Parathyroid adenoma (tissue), 2 donors: ENCODE measurements at regions not wholly inside any gene's neighbourhood (a gene's known extent, or its start where the extent isn't known, plus 50 kb on each side); places are given as distances from the start of the nearest gene placed in this dataset.

ENCODE experiments used
- H2AFZ ChIP-seq: fragments of 300-600 bp; sonication (generic); one replicate; pipeline ENCODE4 v1.7.0; 2017; ENCODE audit warnings: antibody characterized with exemption, mild to moderate bottlenecking
- H3K27ac ChIP-seq: fragments of 300-600 bp; sonication (generic); one replicate; pipeline ENCODE4 v1.7.0; 2017
- H3K27me3 ChIP-seq: fragments of 300-600 bp; sonication (generic); one replicate; pipeline ENCODE4 v1.7.0; 2017; ENCODE audit warnings: low read length; ENCODE audit not compliant: control insufficient read depth, insufficient read depth
- H3K36me3 ChIP-seq: fragments of 300-600 bp; sonication (generic); one replicate; pipeline ENCODE4 v1.7.0; 2017; ENCODE audit warnings: low read length; ENCODE audit not compliant: control insufficient read depth, insufficient read depth
- H3K4me1 ChIP-seq: fragments of 300-600 bp; sonication (generic); one replicate; pipeline ENCODE4 v1.7.0; 2017; ENCODE audit warnings: control low read depth
- H3K4me2 ChIP-seq: fragments of 300-600 bp; sonication (generic); one replicate; pipeline ENCODE4 v1.7.0; 2017; ENCODE audit warnings: low read length
- H3K4me3 ChIP-seq: fragments of 300-600 bp; sonication (generic); one replicate; pipeline ENCODE4 v1.7.0; 2017; ENCODE audit warnings: low read depth, low read length
- H3K79me2 ChIP-seq: fragments of 300-600 bp; sonication (generic); one replicate; pipeline ENCODE4 v1.7.0; 2017; ENCODE audit warnings: control low read depth
- H3K9ac ChIP-seq: fragments of 300-600 bp; sonication (generic); one replicate; pipeline ENCODE4 v1.7.0; 2017; ENCODE audit warnings: mild to moderate bottlenecking
- H3K9me3 ChIP-seq: fragments of 300-600 bp; sonication (generic); one replicate; pipeline ENCODE4 v1.7.0; 2017; ENCODE audit warnings: low read length; ENCODE audit not compliant: control insufficient read depth
- TF ChIP-seq, protein P1 (sequence below): fragments of 300-600 bp; sonication (generic); IDR thresholded peaks from one replicate; pipeline ENCODE4 v1.7.0; 2017; ENCODE audit warnings: antibody characterized with exemption, mild to moderate bottlenecking
- donor health status: primary hyperparathyroidism.

GRCh38 chr7:42614636-42615035 lies 297.2 kb downstream of the C7orf25 start:
- Histone ChIP-seq H3K4me2 (no peak overlapping the region), H3K79me2 (no peaks in the 10 kb centered on the region), H3K4me3 (no peak overlapping the region), H3K36me3 (no peaks in the 10 kb centered on the region), H3K4me1 (no peaks in the 10 kb centered on the region), H3K27ac (no peak overlapping the region), H3K9ac (no peak overlapping the region), H3K9me3 (no peaks in the 10 kb centered on the region), H3K27me3 (no peaks in the 10 kb centered on the region), H2AFZ (no peak overlapping the region)
- TF ChIP-seq, protein P1, sequence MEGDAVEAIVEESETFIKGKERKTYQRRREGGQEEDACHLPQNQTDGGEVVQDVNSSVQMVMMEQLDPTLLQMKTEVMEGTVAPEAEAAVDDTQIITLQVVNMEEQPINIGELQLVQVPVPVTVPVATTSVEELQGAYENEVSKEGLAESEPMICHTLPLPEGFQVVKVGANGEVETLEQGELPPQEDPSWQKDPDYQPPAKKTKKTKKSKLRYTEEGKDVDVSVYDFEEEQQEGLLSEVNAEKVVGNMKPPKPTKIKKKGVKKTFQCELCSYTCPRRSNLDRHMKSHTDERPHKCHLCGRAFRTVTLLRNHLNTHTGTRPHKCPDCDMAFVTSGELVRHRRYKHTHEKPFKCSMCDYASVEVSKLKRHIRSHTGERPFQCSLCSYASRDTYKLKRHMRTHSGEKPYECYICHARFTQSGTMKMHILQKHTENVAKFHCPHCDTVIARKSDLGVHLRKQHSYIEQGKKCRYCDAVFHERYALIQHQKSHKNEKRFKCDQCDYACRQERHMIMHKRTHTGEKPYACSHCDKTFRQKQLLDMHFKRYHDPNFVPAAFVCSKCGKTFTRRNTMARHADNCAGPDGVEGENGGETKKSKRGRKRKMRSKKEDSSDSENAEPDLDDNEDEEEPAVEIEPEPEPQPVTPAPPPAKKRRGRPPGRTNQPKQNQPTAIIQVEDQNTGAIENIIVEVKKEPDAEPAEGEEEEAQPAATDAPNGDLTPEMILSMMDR, result no peak

DNA sequence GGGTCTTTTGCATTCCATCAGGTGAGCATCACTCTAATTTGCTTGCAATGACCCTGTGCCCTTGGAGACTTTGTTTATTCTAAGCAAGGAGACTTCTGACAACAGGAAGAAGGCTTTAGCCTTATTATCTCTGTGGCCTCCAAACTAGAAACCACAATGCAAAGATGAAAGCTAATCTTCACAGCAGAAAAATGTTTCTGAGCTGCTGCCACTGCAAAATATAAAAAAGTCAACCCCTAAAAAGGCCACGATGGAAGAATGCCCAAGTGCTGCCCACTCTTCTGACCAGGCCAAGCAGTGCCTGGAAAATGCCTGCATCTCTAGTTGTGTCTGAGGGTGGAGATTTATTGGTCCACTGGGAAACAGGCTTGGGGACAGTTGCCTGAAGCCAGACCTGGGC lies 299.9 kb downstream of the C7orf25 start:
- Histone ChIP-seq H3K27me3 (no peaks in the 10 kb centered on the region), H3K79me2 (no peaks in the 10 kb centered on the region), H3K27ac (no peak overlapping the region), H2AFZ (no peak overlapping the region), H3K4me1 (no peaks in the 10 kb centered on the region), H3K9me3 (no peaks in the 10 kb centered on the region), H3K4me2 (no peak overlapping the region), H3K9ac (no peak overlapping the region), H3K36me3 (no peaks in the 10 kb centered on the region), H3K4me3 (no peak overlapping the region)
- TF ChIP-seq, protein P1, result no peak

DNA sequence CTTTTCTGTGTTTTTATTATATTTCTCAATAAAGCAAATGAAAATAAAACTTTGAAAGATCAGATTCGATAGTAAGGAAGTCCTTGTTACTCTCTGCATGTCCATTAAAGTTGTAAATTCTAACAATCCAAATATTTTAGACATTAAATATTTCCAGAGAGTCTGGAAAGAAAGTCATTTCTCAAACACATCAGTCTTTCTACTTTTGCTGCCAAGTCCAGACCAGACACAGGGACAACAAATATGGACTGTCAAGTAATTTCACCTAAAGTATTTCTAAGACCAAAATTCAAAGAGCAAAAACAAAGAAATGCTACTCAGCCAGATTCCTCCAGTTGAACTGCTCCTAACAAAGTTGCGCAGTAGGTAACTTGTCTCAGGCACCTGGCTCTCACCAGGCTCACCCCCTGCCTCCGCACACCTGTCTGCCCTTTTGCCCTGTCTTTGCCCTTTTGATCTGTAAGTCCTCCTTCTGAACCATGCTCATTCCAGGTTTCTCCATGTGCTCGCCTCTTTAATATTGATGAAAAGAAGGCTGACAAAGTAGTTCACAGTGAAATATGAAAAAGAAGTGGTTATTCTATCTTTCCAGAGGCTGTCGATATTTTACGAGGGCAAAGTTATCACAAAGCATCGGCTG lies 300.5 kb downstream of the C7orf25 start:
- Histone ChIP-seq H3K36me3 (no peaks in the 10 kb centered on the region), H3K9ac (no peak overlapping the region), H3K4me1 (no peaks in the 10 kb centered on the region), H2AFZ (no peak overlapping the region), H3K27ac (no peak overlapping the region), H3K4me2 (no peak overlapping the region), H3K79me2 (no peaks in the 10 kb centered on the region), H3K9me3 (no peaks in the 10 kb centered on the region), H3K4me3 (no peak overlapping the region), H3K27me3 (no peaks in the 10 kb centered on the region)
- TF ChIP-seq, protein P1, result no peak

- H3K79me2 ChIP-seq, result no peaks in the 10 kb centered on the region
- H3K27ac ChIP-seq, result no peak overlapping the region
- TF ChIP-seq, protein P1, result no peak
Measured at GRCh38 chr7:42606193-42606905, 305.5 kb downstream of the C7orf25 start.

More at GRCh38 chr7:42606193-42606905, 305.5 kb downstream of the C7orf25 start:
- no peak overlapping the region for H2AFZ ChIP-seq
- no peaks in the 10 kb centered on the region for H3K4me1 ChIP-seq
- H3K36me3 ChIP-seq, result no peaks in the 10 kb centered on the region
- no peak overlapping the region for H3K4me2 ChIP-seq
- no peaks in the 10 kb centered on the region for H3K9me3 ChIP-seq
- H3K9ac ChIP-seq, result no peak overlapping the region
- H3K27me3 ChIP-seq, result no peaks in the 10 kb centered on the region
- H3K4me3 ChIP-seq, result no peak overlapping the region
